Stimulated activated naive CD8-positive, alpha-beta T cell treated with anti-CD3 and anti-CD28 coated beads, Interleukin-15, Interleukin-2, amounts not matched to agents 100 U/mL and 50 U/mL, for 24 hours (primary cell): ENCODE measurements at regions not wholly inside any gene's neighbourhood (a gene's known extent, or its start where the extent isn't known, plus 50 kb on each side); places are given as distances from the start of the nearest gene placed in this dataset.

Experiments
- ATAC-seq: fragments of 150-1000 bp; cut with Tn5 transposase; one replicate; pipeline ENCODE4 v1.10.0; 2021
- DNase-seq: peaks from one replicate; pipeline ENCODE4 v3.0.0; 2021

DNA sequence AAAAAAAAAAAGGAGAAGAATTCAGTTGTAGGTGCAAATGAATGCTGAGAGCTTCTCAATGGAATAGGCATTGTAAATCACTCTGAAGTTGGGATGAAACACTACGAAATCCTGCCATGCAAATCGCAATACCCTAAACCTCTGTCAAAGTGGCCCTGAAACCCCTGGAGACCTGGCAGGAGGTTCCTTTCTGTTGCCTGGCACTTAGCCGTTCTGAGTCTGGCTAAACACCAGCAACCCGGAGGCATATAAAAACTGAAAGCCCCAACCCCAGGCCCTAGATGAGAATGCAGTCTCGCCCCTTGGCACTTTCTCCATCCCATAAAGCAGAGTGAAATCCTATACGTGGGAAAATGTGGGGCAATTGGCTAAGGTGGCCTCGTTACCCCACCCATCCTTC is 151.5 kb upstream of the PARP11 start:
- ATAC-seq (no peak), DNase-seq (no peak)

DNA sequence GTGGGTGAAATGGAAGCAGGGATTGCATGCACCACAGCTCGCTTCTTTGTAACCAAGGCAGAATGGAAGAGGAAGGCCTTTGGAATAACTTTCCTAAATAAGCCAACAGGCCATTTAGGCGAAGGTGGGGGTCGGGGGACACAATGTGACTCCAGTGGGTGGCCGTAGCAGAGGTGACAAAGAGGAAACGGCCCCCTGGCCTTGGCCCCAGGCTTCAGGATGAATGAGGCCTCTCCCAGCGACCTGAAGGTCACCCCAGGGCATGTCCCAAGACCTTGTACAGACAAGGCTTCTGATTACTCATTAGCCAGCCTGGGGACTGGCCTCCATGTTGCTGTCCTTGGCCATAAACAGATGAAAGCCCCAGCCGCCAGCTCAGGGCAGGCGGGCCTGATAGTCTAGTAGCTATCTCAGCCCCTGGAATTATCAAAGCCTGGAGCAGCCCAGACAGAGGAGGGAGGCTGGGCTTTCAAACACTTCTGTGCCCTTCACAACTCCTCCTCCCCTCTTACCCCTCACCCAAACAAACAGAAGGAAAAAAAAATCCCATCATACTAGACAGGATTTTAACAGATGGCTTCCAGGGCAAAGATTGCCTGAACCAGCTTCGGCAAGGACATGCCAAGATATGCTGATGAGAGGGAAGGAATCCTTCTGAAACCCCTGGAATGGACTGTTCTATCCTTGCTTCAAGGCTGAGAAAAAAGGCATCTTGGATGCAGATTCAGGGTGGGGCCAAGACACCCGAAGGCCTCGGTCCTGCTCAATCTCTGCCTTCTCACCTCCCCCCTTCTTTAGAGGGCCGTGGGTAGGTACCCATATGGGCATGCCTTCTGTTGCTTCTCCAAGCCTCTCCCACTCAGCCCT is 142.3 kb upstream of the PARP11 start:
- no peak for DNase-seq
- ATAC-seq = no peak

DNA sequence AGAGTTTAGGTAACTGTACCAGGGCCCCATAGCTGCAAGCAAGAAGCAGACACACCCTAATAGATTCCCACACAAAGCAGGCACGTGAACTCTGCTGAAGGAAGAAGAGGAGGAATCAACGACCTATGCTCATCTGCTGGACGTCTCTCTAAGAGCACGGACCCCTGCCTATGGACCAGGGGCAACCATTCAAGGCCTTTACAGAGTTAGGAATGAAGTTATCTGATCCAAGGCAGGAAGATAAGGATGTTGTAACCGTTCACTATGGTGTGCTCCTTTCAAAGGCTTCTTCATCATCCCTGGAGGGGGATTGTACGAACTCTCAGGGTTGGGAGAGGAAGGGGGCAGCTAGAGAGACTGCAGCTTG is 141.6 kb upstream of the PARP11 start:
- DNase-seq (no peak), ATAC-seq (no peak)

DNA sequence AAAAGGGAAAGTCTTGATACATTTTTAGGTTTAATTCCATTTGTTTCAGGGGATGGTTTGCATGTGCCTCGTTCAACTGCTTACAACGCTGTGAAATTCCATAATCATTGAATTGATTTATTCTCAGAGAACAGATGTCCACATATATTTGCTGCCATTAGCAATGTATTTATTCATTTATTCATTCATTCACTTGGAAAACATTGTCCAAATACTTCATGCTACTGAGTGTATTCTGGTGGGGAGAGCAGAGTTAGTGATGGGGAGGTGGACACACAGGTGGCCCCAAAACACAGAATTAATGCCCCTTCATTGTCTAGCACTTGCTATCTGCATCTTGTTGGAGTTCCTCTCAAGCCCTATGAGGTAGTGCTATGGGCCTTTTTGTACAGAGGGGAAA is 141.2 kb upstream of the PARP11 start:
- ATAC-seq = no peak
- DNase-seq = no peak

DNA sequence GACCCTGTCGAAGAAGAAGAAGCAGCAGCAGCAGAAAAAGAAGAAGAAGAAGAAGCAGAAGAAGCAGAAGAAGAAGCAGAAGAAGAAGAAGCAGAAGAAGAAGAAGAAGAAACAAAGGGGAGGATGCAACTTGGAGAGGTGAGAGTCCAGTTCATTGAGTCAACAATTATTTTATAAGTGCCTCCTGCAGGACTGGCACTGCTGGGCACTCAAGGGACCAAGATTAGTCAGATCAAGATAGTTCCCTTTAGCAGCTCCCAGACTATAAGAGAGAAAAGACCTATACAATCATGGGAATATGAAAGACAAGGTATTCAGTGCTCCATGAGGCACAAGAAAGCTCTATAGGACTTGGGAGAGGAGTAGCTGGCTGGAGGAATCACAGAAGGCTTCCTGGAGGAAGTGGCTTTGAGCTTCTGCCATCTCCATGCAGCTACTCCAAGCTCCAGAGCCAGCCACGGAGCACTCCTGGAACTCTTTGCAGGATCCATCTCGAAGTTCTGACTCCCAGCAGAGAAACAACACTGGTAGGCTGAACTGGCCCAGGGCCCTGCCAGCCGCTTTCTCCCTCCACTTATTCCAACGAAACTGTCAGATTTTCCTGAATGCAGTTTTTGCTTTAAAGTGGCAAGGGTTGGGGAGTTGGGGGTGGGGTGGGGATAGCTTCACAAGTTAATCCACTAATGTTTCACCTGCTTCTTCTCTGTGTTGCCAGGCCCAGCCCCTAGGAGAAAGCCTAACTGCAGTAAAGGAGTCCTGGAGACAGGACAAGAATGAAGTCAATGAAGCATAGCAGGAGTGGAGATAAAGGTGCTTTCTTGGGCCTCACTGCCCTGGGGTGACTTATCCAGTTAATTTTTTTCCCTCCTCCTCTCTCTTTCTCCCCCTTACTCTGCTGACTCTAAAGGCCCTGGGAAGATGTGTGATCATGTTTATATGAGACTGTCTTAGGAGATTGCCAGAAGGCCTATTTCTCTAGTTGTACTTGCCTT is 140.1 kb upstream of the PARP11 start:
- ATAC-seq (no peak), DNase-seq (no peak)

DNA sequence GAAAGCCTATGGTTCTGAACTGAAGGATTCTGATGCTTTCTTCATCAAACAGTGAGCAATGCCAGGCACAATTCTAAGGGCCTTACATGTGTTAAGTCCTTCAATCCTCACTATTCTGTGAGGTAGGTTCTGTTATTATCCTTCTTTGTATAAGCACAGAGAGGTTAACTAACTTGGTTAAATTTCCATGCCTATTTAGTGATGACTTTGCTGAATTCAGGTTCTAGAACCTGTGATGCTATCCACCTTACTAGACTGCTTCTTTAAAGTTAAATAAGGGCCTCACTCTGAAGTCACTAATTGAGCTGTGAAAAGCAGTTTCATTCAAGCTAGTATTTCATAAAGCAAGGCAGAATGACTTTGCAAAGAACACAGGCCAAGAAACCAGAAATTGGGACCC is 138.9 kb upstream of the PARP11 start:
- no peak for ATAC-seq
- DNase-seq = no peak

DNA sequence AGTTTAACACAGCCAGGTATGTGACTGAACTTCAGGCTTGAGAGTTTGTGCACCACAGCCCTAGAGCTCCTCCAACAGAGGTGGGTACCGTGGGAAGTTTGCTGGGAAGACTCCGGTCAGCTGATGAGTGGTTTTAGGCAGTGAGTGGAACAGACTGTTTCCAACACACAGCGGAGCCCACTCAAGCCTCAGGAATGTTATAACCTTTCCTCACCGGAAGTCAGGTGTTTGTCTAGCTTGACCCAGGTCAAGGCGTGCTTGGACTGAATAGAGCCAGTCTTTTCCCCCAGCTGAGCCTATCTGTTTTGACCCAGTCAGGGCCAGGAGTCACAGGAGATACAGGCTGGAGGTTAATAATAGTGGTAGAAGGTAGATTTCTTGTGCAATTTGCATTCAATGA is 138.4 kb upstream of the PARP11 start:
- no peak for DNase-seq
- ATAC-seq = no peak

DNA sequence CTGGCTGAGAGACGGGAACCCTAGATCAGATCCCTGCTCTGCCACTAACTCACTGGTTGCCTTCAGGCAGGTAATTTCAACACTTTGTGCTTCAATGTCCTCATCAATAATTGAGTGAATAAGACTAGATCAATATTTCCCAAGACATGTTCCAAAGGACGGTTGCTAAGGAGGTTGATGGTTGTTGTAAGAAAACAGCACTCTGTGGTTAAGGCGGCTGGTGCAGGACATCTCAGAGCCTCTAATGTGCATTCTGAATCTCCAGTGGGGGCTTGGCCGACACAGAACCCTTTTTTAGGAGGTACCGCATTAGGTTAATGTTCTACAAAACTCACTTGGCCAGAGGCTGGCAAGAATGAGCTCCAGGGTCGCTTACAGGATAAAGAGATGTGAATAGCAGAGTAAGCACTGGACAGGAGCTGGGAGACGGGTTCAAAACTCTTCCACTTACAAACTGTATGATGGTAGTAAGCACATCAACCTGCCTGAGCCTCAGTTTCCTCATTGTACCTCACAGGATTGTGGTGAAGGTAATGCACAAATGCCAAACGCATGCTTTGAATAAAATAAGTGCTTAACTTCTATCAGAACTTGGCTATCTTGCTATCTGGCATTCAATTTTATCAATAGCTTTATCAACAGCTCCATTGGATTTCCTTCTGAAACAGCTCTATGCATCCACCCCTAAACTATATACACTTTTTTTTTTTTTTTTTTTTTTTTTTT is 136.9 kb upstream of the PARP11 start:
- ATAC-seq = no peak
- no peak for DNase-seq

DNA sequence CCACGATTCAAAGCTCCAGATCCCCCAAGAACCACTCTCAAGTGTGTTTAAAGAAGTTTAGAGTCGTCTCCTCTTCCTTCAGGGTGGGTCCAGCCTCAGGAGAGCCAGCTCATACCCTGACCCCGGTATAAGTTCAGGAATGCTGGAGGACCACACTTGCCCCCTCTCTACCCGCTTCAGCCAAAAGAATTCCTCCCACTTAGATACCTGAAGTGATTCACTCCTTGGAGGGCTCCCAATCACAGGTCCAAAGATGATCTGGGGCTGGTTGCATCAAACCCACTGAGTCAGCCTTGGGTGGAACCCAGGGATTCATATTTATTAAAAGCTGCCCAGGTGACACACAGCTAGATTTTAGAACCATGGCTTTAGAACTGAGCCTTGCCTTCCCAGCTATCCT is 133.5 kb upstream of the PARP11 start:
- no peak for ATAC-seq
- DNase-seq = no peak

DNA sequence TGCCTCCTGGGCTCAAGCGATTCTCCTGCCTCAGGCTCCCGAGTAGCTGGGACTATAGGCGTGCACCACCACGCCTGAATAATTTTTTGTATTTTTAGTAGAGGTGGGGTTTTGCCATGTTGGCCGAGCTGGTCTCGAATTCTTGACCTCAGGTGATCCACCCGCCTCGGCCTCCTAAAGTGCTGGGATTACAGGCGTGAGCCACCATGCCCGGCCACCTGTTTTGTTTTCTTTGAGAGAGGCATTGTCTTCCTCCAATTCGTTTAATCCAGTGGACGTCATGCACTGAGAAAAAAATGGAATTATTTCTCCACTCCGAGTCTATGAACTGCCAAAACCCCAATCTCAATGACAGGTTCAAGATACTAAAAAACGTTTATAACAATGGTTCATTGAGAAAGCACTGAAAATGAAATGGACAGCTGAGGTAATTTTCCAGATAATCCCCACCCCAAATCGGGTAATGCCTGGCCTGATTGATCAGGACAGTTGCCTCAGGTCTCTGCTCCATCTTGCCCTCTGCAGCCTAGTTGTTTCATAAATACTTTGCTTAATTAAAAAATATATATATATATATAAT is 132.7 kb upstream of the PARP11 start:
- no peak for ATAC-seq
- DNase-seq = no peak

DNA sequence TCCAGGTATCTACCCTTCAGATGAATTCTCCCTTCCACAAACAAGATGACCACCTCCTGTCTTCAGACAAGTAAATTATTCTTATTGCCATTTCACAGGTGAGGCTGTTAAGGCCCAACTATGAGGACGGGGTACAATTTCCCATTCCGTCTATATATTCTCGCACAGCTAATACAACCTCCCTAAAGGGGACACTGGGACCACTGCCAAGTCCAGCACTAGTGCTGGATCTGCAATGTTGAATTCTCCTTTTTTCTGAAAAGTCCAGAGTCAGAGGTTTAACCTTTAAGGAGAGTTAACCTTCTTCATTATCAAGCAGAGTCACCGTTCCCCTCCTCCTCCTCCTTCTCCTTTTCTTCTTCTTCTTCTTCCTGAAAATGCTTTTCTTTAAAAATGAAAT is 130.4 kb upstream of the PARP11 start:
- DNase-seq = no peak
- ATAC-seq = no peak

DNA sequence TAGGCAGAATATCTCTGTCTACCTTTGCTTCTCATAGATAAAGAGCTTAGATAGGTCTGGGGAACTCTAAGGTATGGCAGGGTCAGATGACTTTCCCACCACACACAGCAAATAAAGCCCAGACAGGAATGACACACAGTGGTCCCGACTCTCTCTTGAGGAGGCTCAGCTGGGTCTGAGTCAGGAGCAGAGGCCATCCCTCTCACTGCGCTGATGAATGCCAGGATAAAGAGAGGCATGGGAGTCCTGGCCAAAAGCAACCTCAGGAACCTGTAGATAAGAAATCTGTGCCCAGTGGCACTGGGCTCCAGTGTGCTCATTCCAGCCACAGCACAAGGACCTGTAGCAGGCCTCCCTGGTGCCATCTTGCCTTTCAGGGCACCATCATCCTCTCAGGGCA is 129.4 kb upstream of the PARP11 start:
- no peak for ATAC-seq
- DNase-seq = no peak

DNA sequence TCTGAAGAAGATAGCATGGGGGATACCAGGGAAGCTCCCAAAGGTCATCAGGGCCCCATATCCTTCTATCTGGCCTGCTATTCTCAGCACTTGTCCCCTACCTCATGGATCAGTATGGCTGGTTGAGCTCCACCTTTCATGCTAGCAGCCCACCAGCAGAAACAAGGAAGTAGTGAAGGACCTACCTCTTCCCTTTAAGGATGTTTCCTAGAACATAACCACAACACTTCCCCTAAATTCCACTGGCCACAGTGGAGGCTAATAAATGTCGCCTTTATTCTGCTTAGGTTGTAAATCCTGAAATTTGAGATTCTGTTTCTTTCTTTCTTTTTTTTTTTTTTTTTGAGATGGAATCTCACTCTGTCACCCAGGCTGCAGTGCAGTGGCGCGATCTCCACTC is 128.6 kb upstream of the PARP11 start:
- ATAC-seq (no peak), DNase-seq (no peak)

DNA sequence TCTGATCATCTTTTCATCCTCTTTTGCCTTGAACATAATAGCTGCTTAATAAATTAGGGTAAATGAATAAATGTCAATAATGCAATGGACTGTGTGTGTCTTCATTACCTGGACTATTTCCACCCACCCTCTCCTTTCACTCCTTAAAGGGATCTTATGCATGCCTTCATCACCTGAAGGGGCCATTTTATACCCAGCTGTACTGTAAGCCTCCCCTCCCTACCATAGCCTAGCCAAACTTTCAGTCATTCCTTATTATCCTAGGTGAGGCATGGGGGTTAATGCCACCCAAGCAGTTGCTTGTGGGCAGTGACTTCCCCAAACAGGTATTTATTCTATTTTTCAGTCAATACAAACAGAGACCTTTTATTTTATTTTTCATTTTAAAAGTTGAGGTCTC is 127.8 kb upstream of the PARP11 start:
- no peak for DNase-seq
- no peak for ATAC-seq

DNA sequence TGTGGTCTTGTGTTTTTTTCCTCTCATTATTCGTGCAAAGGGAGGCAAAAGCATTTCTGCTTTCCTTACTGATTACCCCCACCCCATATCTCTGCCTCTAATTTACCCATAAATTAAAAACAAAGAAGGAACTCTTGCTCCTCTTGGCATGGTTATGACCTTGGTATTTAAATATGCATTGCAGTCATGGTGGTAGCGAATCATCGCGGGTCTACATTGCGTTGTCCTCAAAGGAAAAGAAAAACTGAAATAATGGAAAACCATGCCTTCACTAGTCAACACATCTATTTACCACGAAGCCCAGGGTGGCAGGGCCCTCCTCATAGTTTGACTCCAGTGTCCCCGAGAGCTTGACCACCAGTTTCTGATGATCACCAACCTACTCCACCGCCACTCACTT is 126.7 kb upstream of the PARP11 start:
- ATAC-seq = peak; percentile 28
- no peak for DNase-seq

DNA sequence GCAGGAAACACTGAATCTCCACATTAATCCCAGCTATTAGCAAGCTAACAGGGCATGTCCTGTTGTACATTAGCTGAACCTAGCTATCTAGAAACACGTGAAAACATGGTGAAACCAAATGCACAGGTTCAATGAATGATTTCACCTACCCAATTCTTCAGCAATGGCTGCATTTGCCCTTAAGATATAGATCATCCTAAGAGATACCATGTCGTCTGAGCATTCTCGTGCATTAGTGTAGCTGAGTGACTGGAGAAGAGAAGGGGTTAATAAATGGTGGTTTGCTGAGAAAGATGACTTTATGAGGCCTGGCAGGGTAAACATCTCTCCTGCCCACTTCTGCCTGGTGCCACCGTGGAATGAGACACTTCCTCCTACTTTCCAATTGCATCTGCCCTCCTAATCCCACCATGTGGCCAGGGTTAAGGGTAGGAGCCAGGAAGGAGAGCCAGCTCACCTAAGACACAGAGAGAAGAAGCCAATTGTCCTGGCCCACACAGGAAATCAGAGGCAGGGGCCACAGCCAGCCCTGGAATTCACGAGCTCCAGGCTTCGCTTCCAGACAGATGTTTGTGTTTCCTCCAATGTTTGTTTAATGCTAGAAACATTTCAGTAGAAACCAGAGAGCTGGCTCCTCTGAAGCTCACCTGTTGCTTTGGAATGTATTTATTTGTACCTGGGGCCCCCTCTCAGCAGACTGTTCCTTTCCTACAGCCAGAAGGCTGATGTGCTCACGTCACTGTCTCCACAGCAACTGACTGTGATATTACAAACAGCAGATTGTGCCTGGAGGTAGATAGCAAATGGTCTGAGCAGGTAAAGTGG is 126.0 kb upstream of the PARP11 start:
- DNase-seq (no peak), ATAC-seq (no peak)

DNA sequence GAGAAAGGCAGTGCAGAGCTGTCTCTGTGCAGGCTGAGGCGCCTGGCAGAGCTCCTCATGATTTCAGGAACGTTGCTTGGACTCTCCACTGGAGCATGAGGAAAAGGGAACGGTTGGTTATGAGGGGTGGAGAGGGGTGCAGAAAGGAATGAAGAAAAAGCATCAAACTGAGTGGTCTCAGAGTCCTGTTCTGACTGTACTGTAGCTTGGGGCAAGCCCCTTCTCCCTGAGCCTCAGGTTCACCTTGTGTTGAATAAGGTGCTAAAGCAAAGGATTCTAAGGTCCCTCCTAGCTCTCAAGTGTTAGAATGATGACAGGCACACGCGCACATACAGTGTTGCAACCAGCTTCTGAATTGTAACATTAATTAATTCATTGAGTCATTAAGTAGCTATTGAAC is 125.2 kb upstream of the PARP11 start:
- ATAC-seq (no peak), DNase-seq (no peak)

DNA sequence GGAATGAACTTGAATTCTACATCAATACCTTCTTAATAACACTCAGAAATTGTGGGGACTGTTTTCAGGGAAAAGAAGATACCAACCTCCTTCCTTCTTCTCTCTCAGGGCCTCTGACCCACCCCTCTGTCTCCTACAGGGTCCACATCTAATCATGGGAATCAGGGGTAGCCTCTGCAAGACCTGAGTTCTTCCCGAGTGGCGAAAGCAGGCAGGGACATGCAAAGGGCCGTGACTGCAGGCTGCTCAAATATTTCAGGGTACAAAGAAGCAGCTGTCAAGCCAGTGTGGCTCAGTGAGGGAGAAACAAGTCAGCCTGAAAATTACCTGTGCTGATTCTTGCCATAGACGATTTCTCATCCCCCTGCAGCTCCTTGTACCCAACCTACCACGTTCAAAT is 123.1 kb upstream of the PARP11 start:
- ATAC-seq (no peak), DNase-seq (no peak)

DNA sequence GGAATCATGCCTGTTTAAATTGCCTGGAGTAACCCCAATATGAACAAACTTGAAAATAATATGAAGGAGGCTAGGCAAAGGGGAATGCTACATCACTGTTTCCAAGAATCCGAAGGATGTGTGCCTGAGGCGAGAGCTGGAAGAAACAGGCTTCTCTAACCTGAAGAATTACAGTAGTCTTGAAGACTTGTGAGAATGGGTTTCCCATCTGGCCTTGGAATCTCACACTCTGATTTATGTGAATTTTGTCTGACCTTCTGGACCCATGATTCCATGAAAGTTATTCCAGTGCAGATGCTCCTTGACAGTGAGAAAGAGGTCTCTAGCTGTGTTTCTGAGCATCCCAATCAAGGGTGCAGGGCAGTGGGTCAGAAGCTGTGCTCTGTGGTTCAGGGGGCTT is 122.1 kb upstream of the PARP11 start:
- ATAC-seq (no peak), DNase-seq (no peak)

DNA sequence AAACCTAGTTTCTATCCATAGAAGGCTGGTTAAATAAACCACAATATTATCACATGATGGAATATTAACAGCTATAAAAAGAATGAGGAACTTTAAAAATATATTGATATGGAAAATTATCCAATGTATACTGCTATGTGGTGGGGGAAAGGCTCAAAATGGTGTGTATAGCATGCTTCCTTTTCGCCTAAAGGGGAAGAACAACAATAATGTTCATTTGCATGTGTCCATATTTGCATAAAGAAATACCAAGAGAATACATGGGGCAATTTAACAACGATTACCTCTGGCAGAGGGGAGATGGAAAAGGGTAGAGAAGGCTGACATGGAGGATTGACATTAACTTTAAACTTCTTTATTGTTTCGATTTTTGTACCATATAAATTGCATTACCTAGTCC is 121.3 kb upstream of the PARP11 start:
- no peak for DNase-seq
- no peak for ATAC-seq

DNA sequence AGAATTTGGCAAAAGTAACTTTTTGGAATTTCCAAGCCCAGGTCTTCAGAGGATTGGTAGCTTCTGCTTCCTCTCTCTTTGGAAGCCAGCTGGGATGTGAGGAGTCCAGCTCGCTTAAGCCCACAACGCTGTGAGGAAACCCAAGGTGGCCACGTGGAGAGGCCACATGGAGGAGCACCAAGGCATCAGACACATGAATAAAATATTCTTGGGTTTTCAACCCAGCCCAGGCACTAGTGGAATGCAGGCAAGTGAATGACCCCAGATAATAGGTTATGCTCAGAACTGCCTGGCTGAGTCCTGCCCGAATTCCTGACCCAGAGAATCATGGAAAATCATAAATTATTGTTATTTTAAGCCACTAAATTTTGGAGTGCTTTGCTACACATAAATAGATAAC is 119.7 kb upstream of the PARP11 start:
- DNase-seq (no peak), ATAC-seq (no peak)
